GM18858 (cell line): ENCODE measurements at regions not wholly inside any gene's neighbourhood (a gene's known extent, or its start where the extent isn't known, plus 50 kb on each side); places are given as distances from the start of the nearest gene placed in this dataset.

Source experiments
- ATAC-seq: cut with Tn5 transposase; IDR thresholded peaks from one replicate; pipeline ENCODE4 v1.9.1; 2021; ENCODE audit not compliant: unreplicated experiment

GRCh38 chr20:57881466-57882385 lies 171.9 kb upstream of the PMEPA1 start:
- no peak for ATAC-seq

DNA sequence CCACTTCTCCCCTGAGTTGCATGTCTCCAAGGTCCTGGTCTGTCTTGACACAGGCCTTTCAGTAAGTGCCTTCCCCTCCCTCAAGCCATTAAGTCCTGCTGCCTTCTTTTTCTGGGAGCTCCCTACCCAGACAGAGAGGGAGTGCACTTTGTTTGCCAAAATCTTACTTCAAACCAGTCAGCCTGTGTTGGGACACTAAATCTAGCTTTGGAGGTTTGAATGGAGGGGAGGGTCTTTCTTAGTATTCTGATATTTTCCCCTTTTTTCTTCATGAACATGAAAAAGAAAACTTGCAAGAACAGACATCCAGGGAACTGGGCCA lies 170.7 kb upstream of the PMEPA1 start:
- no peak for ATAC-seq

DNA sequence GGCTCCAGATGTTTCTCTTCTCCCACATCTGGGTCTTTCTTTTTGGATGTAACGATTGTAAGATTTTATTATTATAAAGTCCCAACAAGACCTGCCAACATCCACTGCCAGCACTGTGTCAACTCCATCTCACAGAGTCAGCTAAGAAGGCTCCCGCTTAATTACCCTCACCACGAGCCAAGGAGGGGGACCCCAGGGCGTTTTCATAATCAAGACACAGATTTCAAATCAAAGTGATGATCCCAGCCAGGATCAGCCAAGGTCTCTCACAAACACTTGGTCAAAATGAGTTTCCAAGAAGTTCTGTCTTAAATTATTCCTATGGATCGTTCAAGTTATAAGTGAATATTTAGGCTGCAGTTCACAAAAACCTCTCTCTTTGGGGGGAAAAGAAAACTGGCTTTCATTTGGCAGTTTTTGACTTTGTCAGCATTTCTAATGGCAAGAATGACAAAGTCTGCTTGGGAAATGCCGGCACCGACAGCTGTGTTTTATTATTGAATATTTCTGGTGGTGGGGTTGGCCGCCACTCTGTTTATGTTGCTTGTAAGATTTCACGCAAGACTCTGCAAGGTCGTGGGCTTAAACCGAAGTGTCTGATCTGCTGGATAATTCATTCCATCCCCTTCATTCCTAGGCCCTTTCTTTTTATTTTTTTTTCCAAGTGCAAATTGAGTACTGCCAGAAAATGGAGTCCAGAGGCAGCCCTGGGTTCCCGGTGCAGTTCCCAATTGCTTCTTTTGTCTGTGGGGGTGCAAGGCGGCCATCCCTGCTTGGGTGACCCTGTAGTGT lies 170.2 kb upstream of the PMEPA1 start:
- ATAC-seq, result no peak

GRCh38 chr20:57879437-57879778 lies 169.6 kb upstream of the PMEPA1 start:
- no peak for ATAC-seq

DNA sequence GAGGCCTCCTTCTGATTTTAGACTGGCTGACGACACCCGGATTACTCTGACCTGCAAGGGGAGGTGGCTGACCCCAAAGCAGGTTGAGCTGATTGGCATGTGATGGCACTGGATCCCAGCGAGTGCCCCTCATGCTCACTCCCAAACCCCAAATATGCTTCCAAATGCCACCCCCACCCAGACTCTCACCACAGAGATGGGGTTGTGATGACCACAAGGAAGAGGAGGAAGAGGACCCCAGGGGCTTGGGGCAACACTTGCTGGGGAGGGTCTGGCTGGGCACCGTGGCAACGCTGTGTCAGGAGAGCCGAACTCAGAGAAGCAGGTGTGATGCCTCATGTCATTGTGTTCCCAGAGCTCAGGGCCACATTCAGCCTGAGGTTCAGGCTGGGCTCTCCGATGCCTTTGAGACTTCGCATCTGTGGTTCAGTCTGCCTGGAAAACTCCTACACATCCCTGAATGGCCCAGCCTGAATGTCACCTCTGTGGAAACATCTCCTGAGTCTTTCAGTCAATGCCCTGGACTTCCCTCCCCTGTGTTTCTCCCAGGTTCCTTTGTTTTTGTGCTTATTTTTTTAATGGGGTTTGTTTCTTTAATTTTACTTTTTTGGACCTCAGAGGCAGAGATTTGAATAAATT lies 169.1 kb upstream of the PMEPA1 start:
- no peak for ATAC-seq

GRCh38 chr20:57877995-57878394 lies 168.2 kb upstream of the PMEPA1 start:
- ATAC-seq, result no peak

DNA sequence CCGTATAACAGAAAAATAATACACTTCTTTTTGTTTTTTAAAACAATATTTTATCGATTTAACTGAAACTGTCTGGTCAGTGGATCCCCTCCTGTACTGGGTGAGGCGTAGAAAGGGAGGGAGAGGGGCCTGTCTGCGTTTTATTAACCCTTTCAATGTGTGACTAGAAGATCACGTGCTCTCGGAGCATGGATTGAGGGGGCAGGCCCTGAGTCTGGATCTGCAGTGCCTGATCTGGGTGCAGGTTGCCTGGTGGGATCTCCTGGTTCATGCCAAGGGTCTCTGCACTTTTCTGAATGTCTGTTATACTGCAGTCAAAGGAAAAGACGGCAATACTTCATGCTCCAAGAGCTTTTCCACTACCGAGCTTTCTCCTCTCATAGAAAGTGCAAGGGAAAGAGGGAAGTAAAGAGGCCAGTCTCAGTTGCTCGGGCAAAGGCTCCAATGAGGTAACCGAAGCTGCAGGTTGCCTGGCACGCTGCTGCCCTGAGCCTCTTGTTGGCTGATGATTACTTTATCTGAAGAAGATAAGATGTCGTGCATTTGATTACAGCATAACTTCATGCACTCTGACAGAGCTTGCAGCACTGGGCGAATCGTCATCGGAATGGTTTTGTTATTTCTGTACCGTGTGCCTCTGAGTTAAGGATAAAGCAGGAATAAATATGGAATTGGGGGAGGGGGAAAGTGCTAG lies 167.5 kb upstream of the PMEPA1 start:
- no peak for ATAC-seq

DNA sequence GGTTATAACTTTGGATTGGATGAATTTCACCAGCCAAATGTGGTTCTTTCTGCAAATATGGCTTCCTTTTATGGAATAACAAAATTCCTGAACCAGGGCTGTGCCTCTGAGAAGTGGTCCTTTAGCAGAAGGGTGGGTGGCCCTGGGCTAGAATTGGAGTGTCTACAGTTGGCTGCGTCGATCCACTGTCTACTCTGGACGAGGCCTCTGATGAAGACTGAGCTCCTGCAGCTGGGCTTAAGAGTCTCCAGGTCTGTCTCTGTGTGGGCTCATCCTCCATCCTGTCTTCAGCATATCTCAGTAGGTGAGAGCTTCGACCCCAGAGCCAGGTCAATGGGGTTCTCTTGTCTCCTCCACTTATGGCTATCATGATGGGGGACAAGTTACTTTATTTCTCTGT lies 166.3 kb upstream of the PMEPA1 start:
- ATAC-seq, result no peak

DNA sequence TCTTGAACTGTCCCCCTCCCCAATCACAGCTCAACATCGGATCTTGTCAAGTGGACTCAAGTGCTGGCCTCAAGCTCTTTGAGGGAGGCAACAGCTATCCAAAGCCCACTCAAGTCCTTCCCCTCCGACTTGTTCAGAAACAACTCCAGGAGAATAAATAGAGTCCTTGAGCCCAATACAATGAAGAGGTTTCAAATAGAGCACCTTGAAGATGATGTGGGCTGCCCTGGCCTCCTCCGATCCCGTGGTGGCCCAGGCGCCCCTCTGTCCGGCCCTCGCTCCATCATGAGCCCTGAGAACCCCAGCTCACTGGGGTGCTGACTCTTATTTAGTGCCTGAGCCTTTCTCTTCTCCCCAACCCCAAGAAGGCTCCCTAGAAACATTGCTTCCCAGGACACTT lies 164.3 kb upstream of the PMEPA1 start:
- ATAC-seq, result no peak

DNA sequence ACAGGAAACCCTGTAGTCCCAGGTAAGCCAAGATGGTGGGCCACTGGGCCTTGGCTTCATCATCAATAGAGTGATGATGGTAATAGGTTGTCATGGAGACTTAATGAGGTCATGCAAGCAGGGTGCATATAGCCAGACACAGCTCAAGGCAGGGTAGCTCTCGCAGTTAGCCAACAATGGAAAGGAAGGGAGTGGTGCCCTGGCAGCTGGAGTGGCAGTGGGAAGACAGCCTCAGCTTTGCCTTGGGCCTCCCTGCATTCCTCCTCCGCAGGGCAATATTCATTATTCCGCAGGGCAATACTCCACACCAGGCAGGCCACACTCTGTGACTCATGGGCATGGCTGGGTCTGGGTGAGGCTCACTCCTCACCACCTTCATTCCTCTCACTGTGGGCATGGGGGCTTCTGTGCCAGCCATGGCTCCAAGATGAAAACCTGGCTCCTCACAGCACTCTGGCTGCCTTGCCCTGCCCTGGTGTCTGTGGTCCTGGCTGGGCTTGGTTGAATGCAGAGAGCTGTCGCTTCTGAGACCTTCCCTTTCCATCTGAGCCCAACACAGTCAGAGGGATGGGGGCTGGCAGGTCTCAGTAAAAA lies 163.1 kb upstream of the PMEPA1 start:
- ATAC-seq, result no peak

DNA sequence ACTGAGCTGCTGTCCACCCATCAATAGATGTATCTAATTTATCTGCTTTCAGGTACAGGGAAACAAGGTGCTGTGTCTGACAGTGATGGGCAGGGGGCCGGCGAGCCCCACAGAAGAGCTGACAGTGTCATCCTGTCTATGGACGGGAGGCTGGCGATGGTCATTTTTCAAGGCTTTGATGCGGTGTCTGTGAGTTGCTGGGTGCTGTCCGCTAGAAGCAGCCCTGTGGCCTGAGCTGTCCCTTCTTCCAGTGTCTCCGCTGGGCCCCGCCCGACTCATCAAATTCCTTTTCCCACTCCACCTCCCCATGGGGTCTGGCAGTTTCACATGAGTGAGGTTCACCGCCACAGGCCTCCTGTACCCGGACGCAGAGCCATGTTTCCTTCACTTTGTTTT lies 161.4 kb upstream of the PMEPA1 start:
- ATAC-seq, result no peak

GRCh38 chr20:57870597-57871236 lies 160.9 kb upstream of the PMEPA1 start:
- no peak for ATAC-seq

- ATAC-seq, result no peak
Observed at GRCh38 chr20:57869951-57870315, 160.1 kb upstream of the PMEPA1 start.

GRCh38 chr20:57869291-57869950 lies 159.6 kb upstream of the PMEPA1 start:
- ATAC-seq, result no peak

DNA sequence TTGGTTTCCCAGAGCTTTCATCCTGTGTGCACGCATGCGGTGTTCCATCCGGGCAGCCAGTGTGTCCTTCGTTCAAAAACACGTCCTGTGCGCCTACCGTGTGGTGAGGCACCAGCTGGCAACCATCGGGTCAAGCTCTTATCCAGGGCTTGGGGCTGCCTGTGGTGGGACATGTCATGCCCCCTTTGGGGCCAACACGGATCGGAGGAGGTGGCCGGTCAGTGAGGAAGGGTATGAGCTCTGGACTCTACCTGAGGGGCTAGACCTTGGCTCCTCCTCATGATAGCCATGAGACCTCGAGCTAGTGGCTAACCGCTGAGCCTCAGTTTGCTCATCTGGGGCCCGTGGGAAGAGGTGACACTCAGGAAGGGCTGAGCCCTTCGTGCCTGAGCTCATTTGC lies 158.5 kb upstream of the PMEPA1 start:
- no peak for ATAC-seq

GRCh38 chr20:57867807-57868206 lies 158.0 kb upstream of the PMEPA1 start:
- no peak for ATAC-seq

GRCh38 chr20:57867181-57867803 lies 157.5 kb upstream of the PMEPA1 start:
- no peak for ATAC-seq

DNA sequence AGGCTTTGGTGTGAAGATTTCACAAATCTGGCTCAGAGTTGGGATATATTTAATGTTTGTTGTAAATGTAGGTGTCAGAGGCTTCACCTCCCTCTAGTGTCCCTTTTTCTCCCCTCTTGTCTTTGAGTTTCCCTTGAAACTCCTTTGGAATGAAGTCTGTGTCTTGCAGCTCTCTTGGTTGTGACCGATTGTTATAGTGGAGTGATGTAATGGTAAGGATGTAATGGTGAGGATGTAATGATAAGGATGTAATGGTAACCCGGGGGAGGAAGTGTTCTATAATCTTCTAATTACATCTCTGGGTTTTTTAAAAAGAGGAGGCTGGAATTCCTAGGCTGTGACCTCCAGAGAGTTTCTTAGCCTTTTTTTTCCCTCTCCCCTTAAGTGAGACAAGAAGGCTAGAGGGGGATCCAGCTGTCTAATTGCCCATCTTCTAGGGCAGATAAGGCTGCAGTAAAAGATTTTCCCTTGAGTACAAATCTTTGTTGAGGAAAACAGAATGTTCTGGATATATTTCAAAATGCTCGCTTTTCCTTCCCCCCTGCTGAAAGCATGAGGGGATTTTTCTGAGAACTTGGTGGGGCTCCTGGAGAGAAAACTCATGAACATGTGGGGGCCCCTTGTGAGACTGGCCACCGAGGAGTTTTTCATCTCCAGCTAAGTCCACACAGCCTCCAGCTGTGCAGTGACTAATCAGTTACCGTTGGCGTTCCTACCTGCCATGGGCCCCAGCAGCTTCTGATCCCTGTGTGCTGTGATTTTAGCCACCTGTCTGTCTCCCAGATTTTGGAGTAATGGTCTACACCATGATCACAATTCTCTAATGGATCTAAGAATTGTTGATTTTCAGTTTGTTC lies 156.7 kb upstream of the PMEPA1 start:
- ATAC-seq, result no peak

DNA sequence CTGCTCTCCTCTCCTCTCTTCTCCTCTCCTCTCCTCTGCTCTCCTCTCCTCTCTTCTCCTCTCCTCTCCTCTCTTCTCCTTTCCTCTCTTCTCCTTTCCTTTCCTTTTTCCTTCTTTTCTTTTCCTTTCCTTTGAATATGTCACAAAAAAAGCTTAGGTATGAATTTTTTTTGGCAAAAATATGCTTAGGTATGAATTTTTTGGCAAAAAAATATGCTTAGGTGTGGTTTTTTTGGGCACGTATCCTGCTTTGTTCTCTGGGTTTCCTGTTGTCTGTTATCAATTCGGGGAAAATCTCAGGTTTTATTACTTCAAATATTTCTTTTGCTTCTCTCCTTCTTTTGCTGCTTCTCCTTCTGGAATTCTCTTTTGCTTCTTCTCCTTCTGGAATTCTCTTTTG lies 155.5 kb upstream of the PMEPA1 start:
- no peak for ATAC-seq
